ENCODE measurements at regions not wholly inside any gene's neighbourhood (a gene's known extent, or its start where the extent isn't known, plus 50 kb on each side); places are given as distances from the start of the nearest gene placed in this dataset.

DNA sequence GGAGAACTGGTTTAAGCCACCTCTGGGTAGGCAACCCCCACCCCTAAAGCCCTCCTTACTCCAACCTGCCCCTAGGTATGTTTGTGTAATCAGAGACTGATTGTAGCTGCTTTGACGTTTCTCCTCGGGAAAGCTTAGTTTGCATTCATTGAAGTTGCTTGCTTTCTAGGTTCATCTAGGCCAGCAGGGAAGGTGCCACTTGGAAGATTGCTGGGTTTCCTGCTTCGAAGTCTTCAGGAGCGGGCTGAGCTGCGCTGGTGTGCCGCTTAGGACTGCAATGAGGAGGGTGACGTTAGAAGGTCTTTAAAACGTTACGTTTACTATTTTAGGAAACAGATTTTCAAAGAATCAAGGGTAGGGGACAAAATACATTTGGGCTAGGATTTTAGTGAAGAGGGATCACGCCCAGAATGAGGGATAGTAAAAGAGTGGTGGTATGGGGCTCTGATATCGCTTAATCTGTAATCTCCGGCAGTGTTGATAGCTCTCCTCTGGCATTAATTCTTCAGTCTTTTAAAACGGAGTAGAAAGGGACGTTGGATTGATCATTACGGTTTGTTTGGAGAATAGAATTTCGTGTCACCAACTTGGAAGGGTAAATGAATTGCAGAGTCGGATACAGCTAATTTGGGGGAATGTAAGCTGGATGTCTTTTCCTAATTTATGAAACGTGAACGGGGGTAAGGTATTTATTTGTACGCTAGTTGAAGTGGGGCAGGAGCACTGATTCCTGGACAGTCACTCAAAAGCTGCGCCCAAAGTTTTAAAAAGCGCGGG lies 92.6 kb upstream of the PRDM1 start:
- DNase-seq (ENCODE audit: low read depth, low spot score): peak; percentile 4
- peak overlapping the region; percentile 87 for H3K4me2 ChIP-seq (ENCODE audit: insufficient read depth, low read length)
- dilution Hi-C loops (cut with MboI; ENCODE audit: extremely low pct_ligation_motif_present, low sequenced_read_pairs): no loop called here
- no peak for FAIRE-seq
- ChIA-PET POLR2A (interaction anchor here (1.1 kb wide), 1 partner anchor 562 kb away, joined by 3 read pairs; no protein-coding TSS in a partner anchor), CTCF (interaction anchor here (0.8 to 3.1 kb wide), 12 partner anchors 8 to 591 kb away, joined by 3 to 21 read pairs (median 4); partner anchors contain the start of gene PREP)
- no peaks in the 10 kb centered on the region for H4K20me1 ChIP-seq (replicated peaks; ENCODE audit: control insufficient read depth, extremely low read depth, insufficient read depth, low read length)
- no peaks in the 10 kb centered on the region for H3K9me3 ChIP-seq (replicated peaks; ENCODE audit: control insufficient read depth, insufficient read depth, low read length)
- no TSS peak for BruUV-seq (replicated peaks)
- H3K4me1 ChIP-seq (ENCODE audit: control insufficient read depth, extremely low read depth, insufficient read depth, low read length): peaks cover 22% of the 10 kb centered on the region
- H3K9ac ChIP-seq (replicated peaks; ENCODE audit: extremely low read depth, insufficient read depth, low read length): no peak overlapping the region
- H3K36me3 ChIP-seq (ENCODE audit: control insufficient read depth in 2 of 2, extremely low read depth in 1 of 2, insufficient read depth in 2 of 2, low read length in 2 of 2): no peaks in the 10 kb centered on the region
- H2AFZ ChIP-seq (ENCODE audit: low read depth, low read length): no peak overlapping the region
- H3K27me3 ChIP-seq (ENCODE audit: control insufficient read depth in 2 of 2, insufficient read depth in 2 of 2, low read length in 2 of 2): peaks cover 76 to 90% of the 10 kb centered on the region in 2 experiments
- intact Hi-C loops (cut with micrococcal nuclease): loop anchor here (2.0 to 10.0 kb wide), 5 partner anchors 201 to 561 kb away; no protein-coding TSS in a partner anchor
- no peak overlapping the region for H3K27ac ChIP-seq (ENCODE audit: insufficient read depth, low read depth, low read length)
- H3K79me2 ChIP-seq (ENCODE audit: control insufficient read depth, insufficient read depth, low read length): no peaks in the 10 kb centered on the region
- no peak overlapping the region for H3K4me3 ChIP-seq (replicated peaks in 1 of 3; ENCODE audit: insufficient read depth in 1 of 3, low read depth in 1 of 3, low read length in 3 of 3)
- H3K9me1 ChIP-seq (replicated peaks; ENCODE audit: control insufficient read depth, extremely low read depth, insufficient read depth, low read length): no peaks in the 10 kb centered on the region
- no peak for TF ChIP-seq POLR2A (IDR thresholded peaks at IDR 0.05; ENCODE audit: low read depth, low read length)
- TF ChIP-seq EZH2 (IDR thresholded peaks at IDR 0.05; ENCODE audit: borderline replicate concordance, low read depth, low read length, severe bottlenecking): peak; percentile 44

DNA sequence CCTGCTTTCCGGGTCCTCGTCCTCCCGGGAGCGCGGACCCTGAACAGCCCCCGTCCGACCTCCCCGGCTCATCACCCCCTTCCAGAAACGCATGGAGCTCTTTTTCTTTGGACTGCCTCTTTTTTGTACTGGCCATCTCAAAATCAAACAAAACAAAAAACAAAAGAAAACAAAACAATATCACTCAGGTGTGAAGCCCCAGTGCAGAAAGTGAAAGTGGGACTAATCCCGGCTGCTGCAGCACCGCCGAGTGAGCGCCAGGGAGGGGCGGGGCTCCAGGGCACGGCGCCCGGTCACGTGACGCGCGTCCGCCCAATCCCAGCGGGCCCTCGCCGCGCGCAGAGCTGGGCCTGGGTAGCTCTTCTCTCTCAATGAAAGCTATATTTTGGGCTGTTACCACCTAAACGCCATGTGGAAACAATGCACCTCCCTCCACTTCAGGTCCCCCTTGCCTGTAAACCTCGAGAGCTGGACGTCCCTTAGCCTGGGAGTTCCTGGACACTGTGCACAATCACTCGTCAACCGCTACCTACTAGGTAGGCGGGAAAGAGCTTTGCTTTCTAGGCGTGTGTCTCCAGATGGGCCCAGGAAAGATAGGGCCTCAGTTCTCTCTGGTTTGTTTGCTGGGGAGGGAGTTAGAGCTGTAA lies 93.7 kb upstream of the PRDM1 start:
- FAIRE-seq: peak; percentile 77
- Histone ChIP-seq H3K27ac (ENCODE audit: insufficient read depth, low read depth, low read length) (no peak overlapping the region), H4K20me1 (replicated peaks; ENCODE audit: control insufficient read depth, extremely low read depth, insufficient read depth, low read length) (no peaks in the 10 kb centered on the region), H3K4me3 (replicated peaks in 1 of 3; ENCODE audit: insufficient read depth in 1 of 3, low read depth in 1 of 3, low read length in 3 of 3) (peak overlapping the region; percentile 55 to 74 (median 72)), H3K27me3 (ENCODE audit: control insufficient read depth in 2 of 2, insufficient read depth in 2 of 2, low read length in 2 of 2) (peaks cover 81 to 93% of the 10 kb centered on the region in 2 experiments), H3K4me1 (ENCODE audit: control insufficient read depth, extremely low read depth, insufficient read depth, low read length) (peaks cover 22% of the 10 kb centered on the region), H3K9me1 (replicated peaks; ENCODE audit: control insufficient read depth, extremely low read depth, insufficient read depth, low read length) (no peaks in the 10 kb centered on the region), H3K4me2 (ENCODE audit: insufficient read depth, low read length) (peak overlapping the region; percentile 78), H3K79me2 (ENCODE audit: control insufficient read depth, insufficient read depth, low read length) (no peaks in the 10 kb centered on the region), H3K36me3 (ENCODE audit: control insufficient read depth in 2 of 2, extremely low read depth in 1 of 2, insufficient read depth in 2 of 2, low read length in 2 of 2) (no peaks in the 10 kb centered on the region), H3K9ac (replicated peaks; ENCODE audit: extremely low read depth, insufficient read depth, low read length) (no peak overlapping the region), H3K9me3 (replicated peaks; ENCODE audit: control insufficient read depth, insufficient read depth, low read length) (no peaks in the 10 kb centered on the region), H2AFZ (ENCODE audit: low read depth, low read length) (peak overlapping the region; percentile 97)
- TF ChIP-seq, protein P1, sequence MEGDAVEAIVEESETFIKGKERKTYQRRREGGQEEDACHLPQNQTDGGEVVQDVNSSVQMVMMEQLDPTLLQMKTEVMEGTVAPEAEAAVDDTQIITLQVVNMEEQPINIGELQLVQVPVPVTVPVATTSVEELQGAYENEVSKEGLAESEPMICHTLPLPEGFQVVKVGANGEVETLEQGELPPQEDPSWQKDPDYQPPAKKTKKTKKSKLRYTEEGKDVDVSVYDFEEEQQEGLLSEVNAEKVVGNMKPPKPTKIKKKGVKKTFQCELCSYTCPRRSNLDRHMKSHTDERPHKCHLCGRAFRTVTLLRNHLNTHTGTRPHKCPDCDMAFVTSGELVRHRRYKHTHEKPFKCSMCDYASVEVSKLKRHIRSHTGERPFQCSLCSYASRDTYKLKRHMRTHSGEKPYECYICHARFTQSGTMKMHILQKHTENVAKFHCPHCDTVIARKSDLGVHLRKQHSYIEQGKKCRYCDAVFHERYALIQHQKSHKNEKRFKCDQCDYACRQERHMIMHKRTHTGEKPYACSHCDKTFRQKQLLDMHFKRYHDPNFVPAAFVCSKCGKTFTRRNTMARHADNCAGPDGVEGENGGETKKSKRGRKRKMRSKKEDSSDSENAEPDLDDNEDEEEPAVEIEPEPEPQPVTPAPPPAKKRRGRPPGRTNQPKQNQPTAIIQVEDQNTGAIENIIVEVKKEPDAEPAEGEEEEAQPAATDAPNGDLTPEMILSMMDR (IDR thresholded peaks at IDR 0.05; ENCODE audit: extremely low read depth in 1 of 2, insufficient read depth in 1 of 2, low read depth in 1 of 2, low read length in 2 of 2): no peak
- TF ChIP-seq FOS (IDR thresholded peaks at IDR 0.05; ENCODE audit: borderline replicate concordance, insufficient read depth, low read length): no peak
- TF ChIP-seq, protein P2, sequence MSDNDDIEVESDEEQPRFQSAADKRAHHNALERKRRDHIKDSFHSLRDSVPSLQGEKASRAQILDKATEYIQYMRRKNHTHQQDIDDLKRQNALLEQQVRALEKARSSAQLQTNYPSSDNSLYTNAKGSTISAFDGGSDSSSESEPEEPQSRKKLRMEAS (IDR thresholded peaks at IDR 0.05; ENCODE audit: insufficient read depth, insufficient read length): peak; percentile 86
- no peak for TF ChIP-seq POLR2AphosphoS5 (IDR thresholded peaks at IDR 0.05; ENCODE audit: insufficient read depth, low read depth, low read length)
- TF ChIP-seq EZH2 (IDR thresholded peaks at IDR 0.05; ENCODE audit: borderline replicate concordance, low read depth, low read length, severe bottlenecking): peak; percentile 29
- no peak for TF ChIP-seq MYC (IDR thresholded peaks at IDR 0.05; ENCODE audit: low read depth, low read length)
- no peak for TF ChIP-seq JUN (IDR thresholded peaks at IDR 0.05; ENCODE audit: borderline replicate concordance, insufficient read depth, insufficient read length, low read depth)
- intact Hi-C loops (cut with micrococcal nuclease): loop anchor here (1.0 to 10.0 kb wide), 6 partner anchors 106 to 560 kb away; no protein-coding TSS in a partner anchor
- DNase-seq (ENCODE audit: low read depth, low spot score): peak; percentile 76
- ChIA-PET CTCF (interaction anchor here (0.6 to 3.1 kb wide), 13 partner anchors 8 to 590 kb away, joined by 3 to 21 read pairs (median 4); partner anchors contain the start of gene PREP), POLR2A (interaction anchor here (1.1 kb wide), 1 partner anchor 561 kb away, joined by 3 read pairs; no protein-coding TSS in a partner anchor)
- dilution Hi-C loops (cut with MboI; ENCODE audit: extremely low pct_ligation_motif_present, low sequenced_read_pairs): no loop called here
- no TSS peak for BruUV-seq (replicated peaks)
